Activated T-helper 2 cell treated with anti-CD3 and anti-CD28 coated beads, Interferon-gamma antibody, Interleukin-2, Interleukin-4, amounts not matched to agents 10 μg/mL and 5 μg/mL and 100 μg/mL, durations not matched to agents 14 hours and 24 hours and 36 hours (primary cell): ENCODE measurements at regions not wholly inside any gene's neighbourhood (a gene's known extent, or its start where the extent isn't known, plus 50 kb on each side); places are given as distances from the start of the nearest gene placed in this dataset.
"Not testable (repeated sequence)": the region's sequence is repeated elsewhere in the genome, so short reads cannot be mapped to it uniquely, and the experiment has no call there.

Experiments
- DNase-seq: peaks from one replicate; pipeline ENCODE4 v3.0.0; 2021; ENCODE audit warnings: low spot score
- H3K27ac Mint-ChIP-seq: one replicate; pipeline ENCODE4 v1.8.0; 2021; ENCODE audit warnings: mixed read lengths
- H3K27me3 Mint-ChIP-seq: one replicate; pipeline ENCODE4 v1.8.0; 2021; ENCODE audit warnings: low read depth, mixed read lengths
- H3K36me3 Mint-ChIP-seq: one replicate; pipeline ENCODE4 v1.8.0; 2021; ENCODE audit warnings: low read depth, mixed read lengths
- H3K4me1 Mint-ChIP-seq: one replicate; pipeline ENCODE4 v1.8.0; 2021; ENCODE audit warnings: low read depth, mixed read lengths
- H3K4me3 Mint-ChIP-seq: one replicate; pipeline ENCODE4 v1.8.0; 2021; ENCODE audit warnings: low read depth, mild to moderate bottlenecking, moderate library complexity, mixed read lengths
- H3K9me3 Mint-ChIP-seq: one replicate; pipeline ENCODE4 v1.8.0; 2021; ENCODE audit warnings: mixed read lengths
- intact Hi-C: fragments of 100-400 bp; cut with micrococcal nuclease; formaldehyde crosslinking; loops from one replicate; pipeline ENCODE4 v1.15.1; 2023

GRCh38 chr22:26823966-26824365 lies 166.6 kb downstream of the MIAT start:
- H3K36me3 Mint-ChIP-seq: no peaks in the 10 kb centered on the region
- H3K27me3 Mint-ChIP-seq: no peaks in the 10 kb centered on the region
- no peaks in the 10 kb centered on the region for H3K4me1 Mint-ChIP-seq
- no peak overlapping the region for H3K4me3 Mint-ChIP-seq
- H3K27ac Mint-ChIP-seq: no peak overlapping the region
- DNase-seq: no peak
- intact Hi-C loops: no loop called here
- H3K9me3 Mint-ChIP-seq: no peaks in the 10 kb centered on the region

GRCh38 chr22:26825960-26826935 lies 168.9 kb downstream of the MIAT start:
- H3K4me3 Mint-ChIP-seq: no peak overlapping the region
- H3K27me3 Mint-ChIP-seq: no peaks in the 10 kb centered on the region
- H3K9me3 Mint-ChIP-seq: no peaks in the 10 kb centered on the region
- intact Hi-C loops: no loop called here
- H3K36me3 Mint-ChIP-seq: no peaks in the 10 kb centered on the region
- DNase-seq: no peak
- H3K27ac Mint-ChIP-seq: no peak overlapping the region
- H3K4me1 Mint-ChIP-seq: no peaks in the 10 kb centered on the region

- H3K4me3 Mint-ChIP-seq: no peak overlapping the region
- H3K4me1 Mint-ChIP-seq: no peaks in the 10 kb centered on the region
- H3K27me3 Mint-ChIP-seq: no peaks in the 10 kb centered on the region
- DNase-seq: no peak
- H3K9me3 Mint-ChIP-seq: no peaks in the 10 kb centered on the region
- intact Hi-C loops: no loop called here
- no peak overlapping the region for H3K27ac Mint-ChIP-seq
- H3K36me3 Mint-ChIP-seq: no peaks in the 10 kb centered on the region
Observed at GRCh38 chr22:26827611-26828010, 170.2 kb downstream of the MIAT start.

- no peaks in the 10 kb centered on the region for H3K27me3 Mint-ChIP-seq
- DNase-seq: no peak
- no peaks in the 10 kb centered on the region for H3K9me3 Mint-ChIP-seq
- no peaks in the 10 kb centered on the region for H3K36me3 Mint-ChIP-seq
- no peak overlapping the region for H3K4me3 Mint-ChIP-seq
- H3K4me1 Mint-ChIP-seq: no peaks in the 10 kb centered on the region
- H3K27ac Mint-ChIP-seq: no peak overlapping the region
- intact Hi-C loops: no loop called here
Observed at GRCh38 chr22:26828311-26828710, 170.9 kb downstream of the MIAT start.

GRCh38 chr22:26830837-26831236 lies 173.4 kb downstream of the MIAT start:
- Mint-ChIP-seq H3K4me1 (no peaks in the 10 kb centered on the region), H3K4me3 (no peak overlapping the region), H3K9me3 (no peaks in the 10 kb centered on the region), H3K27ac (no peak overlapping the region), H3K27me3 (no peaks in the 10 kb centered on the region), H3K36me3 (no peaks in the 10 kb centered on the region)
- no peak for DNase-seq
- intact Hi-C loops: no loop called here

GRCh38 chr22:26835023-26835422 lies 177.6 kb downstream of the MIAT start:
- H3K36me3 Mint-ChIP-seq: no peaks in the 10 kb centered on the region
- H3K4me3 Mint-ChIP-seq: no peak overlapping the region
- intact Hi-C loops: no loop called here

GRCh38 chr22:26835929-26836528 lies 178.6 kb downstream of the MIAT start:
- Mint-ChIP-seq H3K9me3 (no peaks in the 10 kb centered on the region), H3K27ac (no peak overlapping the region), H3K27me3 (no peaks in the 10 kb centered on the region), H3K4me3 (no peak overlapping the region), H3K36me3 (no peaks in the 10 kb centered on the region), H3K4me1 (no peaks in the 10 kb centered on the region)
- DNase-seq: peak; percentile 22
- intact Hi-C loops: no loop called here

More at GRCh38 chr22:26835023-26835422, 177.6 kb downstream of the MIAT start:
- Mint-ChIP-seq H3K9me3 (no peaks in the 10 kb centered on the region), H3K4me1 (no peaks in the 10 kb centered on the region), H3K27ac (no peak overlapping the region), H3K27me3 (no peaks in the 10 kb centered on the region)
- DNase-seq: no peak

- no peak overlapping the region for H3K4me3 Mint-ChIP-seq
- no peaks in the 10 kb centered on the region for H3K36me3 Mint-ChIP-seq
- H3K9me3 Mint-ChIP-seq: no peaks in the 10 kb centered on the region
- H3K27ac Mint-ChIP-seq: no peak overlapping the region
- DNase-seq: no peak
- no peaks in the 10 kb centered on the region for H3K4me1 Mint-ChIP-seq
- intact Hi-C loops: no loop called here
- no peaks in the 10 kb centered on the region for H3K27me3 Mint-ChIP-seq
Observed at GRCh38 chr22:26837784-26838470, 180.5 kb downstream of the MIAT start.

- no peaks in the 10 kb centered on the region for H3K4me1 Mint-ChIP-seq
- H3K27ac Mint-ChIP-seq: no peak overlapping the region
- no peaks in the 10 kb centered on the region for H3K9me3 Mint-ChIP-seq
- intact Hi-C loops: no loop called here
- DNase-seq: no peak
- H3K36me3 Mint-ChIP-seq: no peaks in the 10 kb centered on the region
- H3K4me3 Mint-ChIP-seq: no peak overlapping the region
- no peaks in the 10 kb centered on the region for H3K27me3 Mint-ChIP-seq
Observed at GRCh38 chr22:26838471-26838825, 181.1 kb downstream of the MIAT start.

GRCh38 chr22:26839216-26839615 lies 181.8 kb downstream of the MIAT start:
- Mint-ChIP-seq H3K27me3 (no peaks in the 10 kb centered on the region), H3K4me1 (no peaks in the 10 kb centered on the region), H3K9me3 (no peaks in the 10 kb centered on the region), H3K27ac (no peak overlapping the region), H3K36me3 (no peaks in the 10 kb centered on the region), H3K4me3 (no peak overlapping the region)
- DNase-seq: no peak
- intact Hi-C loops: no loop called here

- H3K27ac Mint-ChIP-seq, H3K36me3 Mint-ChIP-seq, H3K27me3 Mint-ChIP-seq, intact Hi-C loops, H3K4me3 Mint-ChIP-seq, H3K9me3 Mint-ChIP-seq, H3K4me1 Mint-ChIP-seq, DNase-seq: not testable (repeated sequence)
Observed at GRCh38 chr22:26840770-26841169, 183.4 kb downstream of the MIAT start.

- no peaks in the 10 kb centered on the region for H3K9me3 Mint-ChIP-seq
- intact Hi-C loops: no loop called here
- no peak overlapping the region for H3K27ac Mint-ChIP-seq
- H3K4me3 Mint-ChIP-seq: no peak overlapping the region
- H3K4me1 Mint-ChIP-seq: no peaks in the 10 kb centered on the region
- DNase-seq: no peak
- H3K36me3 Mint-ChIP-seq: no peaks in the 10 kb centered on the region
- no peaks in the 10 kb centered on the region for H3K27me3 Mint-ChIP-seq
Observed at GRCh38 chr22:26842103-26842502, 184.7 kb downstream of the MIAT start.
